ENCODE measurements at regions not wholly inside any gene's neighbourhood (a gene's known extent, or its start where the extent isn't known, plus 50 kb on each side); places are given as distances from the start of the nearest gene placed in this dataset.
"Not testable (repeated sequence)": the region's sequence is repeated elsewhere in the genome, so short reads cannot be mapped to it uniquely, and the experiment has no call there.

- H3K4me3 ChIP-seq (replicated peaks; ENCODE audit: low read depth, low read length) = no peak overlapping the region
- DNase-seq (ENCODE audit: extremely low read depth, low read depth) = no peak
- TF ChIP-seq CTCF (IDR thresholded peaks at IDR 0.05; ENCODE audit: low read depth, low read length, missing control alignments) = no peak
Measured at GRCh38 chr4:148664636-148665035, 222.4 kb upstream of the NR3C2 start.

DNA sequence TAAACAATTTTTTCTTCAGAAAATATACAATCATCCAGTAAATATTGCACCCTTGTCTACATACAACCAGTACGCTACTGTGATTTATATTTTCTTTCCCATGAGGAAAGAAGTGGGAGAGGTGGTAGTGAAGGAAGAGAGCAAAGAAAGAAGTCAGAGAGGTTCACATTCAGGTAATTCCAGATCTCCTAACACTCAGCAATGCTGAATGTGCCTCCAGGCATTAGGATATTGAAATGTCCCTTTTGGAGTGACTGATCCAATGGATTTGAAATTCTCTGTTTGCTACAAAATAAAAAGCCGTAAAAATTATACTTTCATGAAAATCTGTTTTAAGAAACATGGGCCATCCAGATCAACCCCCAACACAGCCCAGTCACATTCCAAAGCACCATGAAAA, 211.9 kb upstream of the NR3C2 start:
- no peak overlapping the region for H3K4me3 ChIP-seq (replicated peaks; ENCODE audit: low read depth, low read length)
- TF ChIP-seq CTCF (IDR thresholded peaks at IDR 0.05; ENCODE audit: low read depth, low read length, missing control alignments) = no peak
- DNase-seq (ENCODE audit: extremely low read depth, low read depth) = no peak

GRCh38 chr4:148653681-148654080, 211.5 kb upstream of the NR3C2 start:
- no peak overlapping the region for H3K4me3 ChIP-seq (replicated peaks; ENCODE audit: low read depth, low read length)
- no peak for DNase-seq (ENCODE audit: extremely low read depth, low read depth)
- no peak for TF ChIP-seq CTCF (IDR thresholded peaks at IDR 0.05; ENCODE audit: low read depth, low read length, missing control alignments)

- TF ChIP-seq CTCF (IDR thresholded peaks at IDR 0.05; ENCODE audit: low read depth, low read length, missing control alignments) = no peak
- no peak for DNase-seq (ENCODE audit: extremely low read depth, low read depth)
- no peak overlapping the region for H3K4me3 ChIP-seq (replicated peaks; ENCODE audit: low read depth, low read length)
Measured at GRCh38 chr4:148651991-148652390, 209.8 kb upstream of the NR3C2 start.

DNA sequence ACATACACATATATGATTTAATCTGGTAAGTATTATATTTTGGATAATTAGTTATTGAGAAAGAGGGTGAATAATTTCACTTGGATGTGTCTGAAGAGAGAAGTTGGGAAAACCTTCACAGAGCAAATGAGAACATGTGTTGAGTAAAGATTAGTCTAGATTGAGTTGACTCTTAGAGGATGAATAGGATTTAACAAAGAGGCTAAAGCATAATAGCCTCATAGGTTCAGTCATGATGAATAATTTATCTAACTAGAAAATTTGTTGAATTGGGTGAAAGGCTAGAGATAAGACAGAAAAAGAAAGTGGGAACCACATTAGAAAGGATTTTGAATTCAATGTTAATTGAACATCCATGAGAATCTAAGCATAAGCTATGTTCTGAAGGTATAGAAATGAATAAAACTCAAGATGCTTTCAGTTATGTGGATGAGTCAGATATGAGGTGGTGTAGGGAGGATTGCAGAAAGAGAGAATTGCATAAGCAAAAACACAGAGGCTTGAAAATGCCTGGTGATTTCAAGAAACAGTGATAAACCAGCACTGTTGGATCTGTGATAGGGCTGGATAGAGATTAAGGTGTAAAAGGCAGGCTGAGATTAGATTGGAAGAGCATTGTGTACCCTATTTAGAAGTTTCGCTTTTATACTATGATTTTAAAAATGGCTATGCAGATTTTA, 207.6 kb upstream of the NR3C2 start:
- H3K4me3 ChIP-seq (replicated peaks; ENCODE audit: low read depth, low read length) = no peak overlapping the region
- DNase-seq (ENCODE audit: extremely low read depth, low read depth) = no peak
- no peak for TF ChIP-seq CTCF (IDR thresholded peaks at IDR 0.05; ENCODE audit: low read depth, low read length, missing control alignments)

- no peak overlapping the region for H3K4me3 ChIP-seq (replicated peaks; ENCODE audit: low read depth, low read length)
- DNase-seq (ENCODE audit: extremely low read depth, low read depth) = no peak
- TF ChIP-seq CTCF (IDR thresholded peaks at IDR 0.05; ENCODE audit: low read depth, low read length, missing control alignments) = no peak
Measured at GRCh38 chr4:148643851-148644250, 201.6 kb upstream of the NR3C2 start.

DNA sequence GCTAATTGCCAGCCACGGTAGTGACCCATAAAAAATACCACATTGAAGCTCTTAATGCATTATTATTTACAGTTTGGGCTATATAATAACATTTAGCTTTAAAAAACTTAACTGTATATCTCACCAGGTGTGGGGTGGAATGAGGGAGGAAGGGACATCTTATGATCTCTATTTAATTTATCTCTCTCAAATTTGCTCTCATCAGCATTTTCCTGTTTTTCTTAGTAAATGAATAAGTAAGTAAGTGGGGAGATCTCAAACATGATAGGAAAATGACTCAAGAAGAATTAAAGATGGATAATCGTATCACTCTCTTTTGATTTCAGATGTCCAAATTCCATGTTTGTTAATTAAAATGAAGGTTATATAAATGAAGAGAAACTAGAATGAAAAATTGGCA, 200.7 kb upstream of the NR3C2 start:
- DNase-seq (ENCODE audit: extremely low read depth, low read depth) = no peak
- H3K4me3 ChIP-seq (replicated peaks; ENCODE audit: low read depth, low read length) = no peak overlapping the region
- no peak for TF ChIP-seq CTCF (IDR thresholded peaks at IDR 0.05; ENCODE audit: low read depth, low read length, missing control alignments)

- H3K4me3 ChIP-seq (replicated peaks; ENCODE audit: low read depth, low read length); DNase-seq (ENCODE audit: extremely low read depth, low read depth): not testable (repeated sequence)
Measured at GRCh38 chr4:148638079-148638478, 195.9 kb upstream of the NR3C2 start.

- DNase-seq (ENCODE audit: extremely low read depth, low read depth); H3K4me3 ChIP-seq (replicated peaks; ENCODE audit: low read depth, low read length): not testable (repeated sequence)
Measured at GRCh38 chr4:148637453-148637852, 195.2 kb upstream of the NR3C2 start.

Data from HFF-Myc (cell line).